DND-41 (cell line): ENCODE measurements at regions not wholly inside any gene's neighbourhood (a gene's known extent, or its start where the extent isn't known, plus 50 kb on each side); places are given as distances from the start of the nearest gene placed in this dataset.

ENCODE experiments used
- ATAC-seq: fragments of 200-7000 bp; cut with Tn5 transposase; 3 replicates; pipeline ENCODE4 v1.9.1; 2021; ENCODE audit warnings: low read depth; ENCODE audit not compliant: insufficient read depth
- DNase-seq: peaks from one replicate; pipeline ENCODE4 v3.0.0-alpha.2; 2020
- H2AFZ ChIP-seq: 2 replicates; pipeline ENCODE4 v1.6.0; 2012; ENCODE audit warnings: low read depth, low read length
- H3K27ac ChIP-seq: 2 replicates; pipeline ENCODE4 v1.5.1; 2012; ENCODE audit warnings: low read length, inconsistent platforms
- H3K27me3 ChIP-seq: fragments of 200-600 bp; sonication (generic); 2 replicates; pipeline ENCODE4 v1.6.0; 2012; ENCODE audit warnings: low read length, mild to moderate bottlenecking, inconsistent platforms; ENCODE audit not compliant: insufficient read depth, poor library complexity
- H3K36me3 ChIP-seq: 2 replicates; pipeline ENCODE4 v1.5.1; 2012; ENCODE audit warnings: low read length, inconsistent platforms; ENCODE audit not compliant: insufficient read depth
- H3K4me1 ChIP-seq: 2 replicates; pipeline ENCODE4 v1.5.1; 2012; ENCODE audit warnings: mild to moderate bottlenecking, low read length; ENCODE audit not compliant: insufficient read depth
- H3K4me2 ChIP-seq: 2 replicates; pipeline ENCODE4 v1.6.0; 2012; ENCODE audit warnings: mild to moderate bottlenecking, moderate library complexity, low read length, inconsistent platforms; ENCODE audit not compliant: insufficient read depth
- H3K4me3 ChIP-seq, 2 experiments: fragments of 200-600 bp in 1 of 2; shearing (Covaris generic) in 1 of 2; 2 replicates each; pipeline ENCODE4 v1.5.1; 2012 to 2016; ENCODE audit warnings: inconsistent platforms in 2 of 2, low read length in 2 of 2, mild to moderate bottlenecking in 2 of 2, low read depth in 1 of 2, moderate library complexity in 1 of 2
- H3K79me2 ChIP-seq: 2 replicates; pipeline ENCODE4 v1.6.0; 2012; ENCODE audit warnings: low read length, inconsistent platforms; ENCODE audit not compliant: insufficient read depth
- H3K9ac ChIP-seq: 2 replicates; pipeline ENCODE4 v1.6.0; 2012; ENCODE audit warnings: low read depth, mild to moderate bottlenecking, inconsistent platforms, low read length, moderate library complexity
- H3K9me3 ChIP-seq: 2 replicates; pipeline ENCODE4 v1.5.1; 2012; ENCODE audit warnings: low read length, moderate library complexity, mild to moderate bottlenecking, inconsistent platforms; ENCODE audit not compliant: insufficient read depth, severe bottlenecking
- H4K20me1 ChIP-seq: 2 replicates; pipeline ENCODE4 v1.6.0; 2012; ENCODE audit warnings: low read length; ENCODE audit not compliant: insufficient read depth
- EZH2 ChIP-seq: IDR thresholded peaks from 3 replicates; pipeline ENCODE4 v1.6.1; 2012; ENCODE audit warnings: borderline replicate concordance, low read depth, mild to moderate bottlenecking, moderate library complexity, low read length, inconsistent platforms; ENCODE audit not compliant: severe bottlenecking
- TF ChIP-seq, protein P1 (sequence below): IDR thresholded peaks from 2 replicates; pipeline ENCODE4 v1.5.1; 2012; ENCODE audit warnings: borderline replicate concordance, low read length, moderate library complexity, mild to moderate bottlenecking; ENCODE audit not compliant: poor library complexity, severe bottlenecking; ENCODE audit errors: extremely low read depth

GRCh38 chr2:19671916-19672315 lies 229.9 kb downstream of the TTC32 start:
- H3K9me3 ChIP-seq, result no peaks in the 10 kb centered on the region
- H3K4me2 ChIP-seq, result no peak overlapping the region
- TF ChIP-seq, protein P1, sequence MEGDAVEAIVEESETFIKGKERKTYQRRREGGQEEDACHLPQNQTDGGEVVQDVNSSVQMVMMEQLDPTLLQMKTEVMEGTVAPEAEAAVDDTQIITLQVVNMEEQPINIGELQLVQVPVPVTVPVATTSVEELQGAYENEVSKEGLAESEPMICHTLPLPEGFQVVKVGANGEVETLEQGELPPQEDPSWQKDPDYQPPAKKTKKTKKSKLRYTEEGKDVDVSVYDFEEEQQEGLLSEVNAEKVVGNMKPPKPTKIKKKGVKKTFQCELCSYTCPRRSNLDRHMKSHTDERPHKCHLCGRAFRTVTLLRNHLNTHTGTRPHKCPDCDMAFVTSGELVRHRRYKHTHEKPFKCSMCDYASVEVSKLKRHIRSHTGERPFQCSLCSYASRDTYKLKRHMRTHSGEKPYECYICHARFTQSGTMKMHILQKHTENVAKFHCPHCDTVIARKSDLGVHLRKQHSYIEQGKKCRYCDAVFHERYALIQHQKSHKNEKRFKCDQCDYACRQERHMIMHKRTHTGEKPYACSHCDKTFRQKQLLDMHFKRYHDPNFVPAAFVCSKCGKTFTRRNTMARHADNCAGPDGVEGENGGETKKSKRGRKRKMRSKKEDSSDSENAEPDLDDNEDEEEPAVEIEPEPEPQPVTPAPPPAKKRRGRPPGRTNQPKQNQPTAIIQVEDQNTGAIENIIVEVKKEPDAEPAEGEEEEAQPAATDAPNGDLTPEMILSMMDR, result no peak
- no peak for TF ChIP-seq EZH2
- no peak overlapping the region for H3K9ac ChIP-seq
- no peaks in the 10 kb centered on the region for H3K4me1 ChIP-seq
- H3K36me3 ChIP-seq, result no peaks in the 10 kb centered on the region
- ATAC-seq, result no peak
- H3K27ac ChIP-seq, result no peak overlapping the region
- no peaks in the 10 kb centered on the region for H3K79me2 ChIP-seq
- H3K4me3 ChIP-seq, result no peak overlapping the region
- no peaks in the 10 kb centered on the region for H3K27me3 ChIP-seq
- no peak overlapping the region for H2AFZ ChIP-seq
- no peaks in the 10 kb centered on the region for H4K20me1 ChIP-seq
- no peak for DNase-seq

DNA sequence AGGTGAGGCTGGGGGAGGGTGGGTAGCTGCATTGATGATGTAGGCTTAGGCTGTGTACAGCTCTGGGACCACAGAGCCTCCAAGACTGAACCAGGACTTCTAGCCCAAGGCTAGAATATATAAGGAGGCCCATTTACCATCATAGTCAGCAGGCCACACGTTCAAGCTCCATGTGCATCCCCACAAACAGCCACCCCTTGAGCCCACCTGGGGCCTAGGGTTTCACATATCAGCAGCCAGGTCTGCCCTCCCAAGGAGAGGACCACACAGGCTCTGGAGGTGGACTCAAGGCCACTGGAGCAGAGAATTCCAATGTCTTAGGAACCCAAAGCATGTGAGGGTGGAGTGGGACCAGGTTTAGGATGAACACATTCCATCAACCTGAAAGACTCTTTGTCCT lies 230.5 kb downstream of the TTC32 start:
- no peaks in the 10 kb centered on the region for H3K4me1 ChIP-seq
- no peaks in the 10 kb centered on the region for H3K79me2 ChIP-seq
- H2AFZ ChIP-seq, result no peak overlapping the region
- H3K4me3 ChIP-seq, result no peak overlapping the region
- no peaks in the 10 kb centered on the region for H3K27me3 ChIP-seq
- ATAC-seq (no peak), DNase-seq (no peak)
- TF ChIP-seq, protein P1, result no peak
- TF ChIP-seq EZH2, result no peak
- no peak overlapping the region for H3K27ac ChIP-seq
- no peaks in the 10 kb centered on the region for H3K9me3 ChIP-seq
- H3K4me2 ChIP-seq, result no peak overlapping the region
- no peaks in the 10 kb centered on the region for H3K36me3 ChIP-seq
- H3K9ac ChIP-seq, result no peak overlapping the region
- H4K20me1 ChIP-seq, result no peaks in the 10 kb centered on the region

DNA sequence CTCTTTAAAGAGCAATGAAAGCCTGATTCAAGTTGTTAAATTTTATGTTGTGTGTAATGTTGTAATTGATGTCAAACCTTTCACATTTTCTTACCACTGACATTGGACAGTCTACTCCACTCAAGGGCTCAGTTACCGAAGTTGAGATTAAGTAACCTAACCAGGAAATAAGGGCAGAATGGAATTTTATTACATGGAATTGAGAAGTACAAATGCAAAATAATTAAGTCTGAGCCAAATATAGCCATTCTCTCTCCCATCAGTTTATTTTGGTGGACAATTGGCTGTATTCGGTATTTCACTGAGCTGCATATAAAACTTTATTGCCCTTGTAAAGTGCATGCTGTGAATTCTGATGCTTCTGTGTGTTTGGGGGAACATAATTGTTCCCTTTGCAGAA lies 231.5 kb downstream of the TTC32 start:
- H3K79me2 ChIP-seq, result no peaks in the 10 kb centered on the region
- H4K20me1 ChIP-seq, result no peaks in the 10 kb centered on the region
- no peak overlapping the region for H3K9ac ChIP-seq
- no peak for ATAC-seq
- no peaks in the 10 kb centered on the region for H3K4me1 ChIP-seq
- no peaks in the 10 kb centered on the region for H3K36me3 ChIP-seq
- no peaks in the 10 kb centered on the region for H3K9me3 ChIP-seq
- no peak overlapping the region for H3K4me3 ChIP-seq
- H2AFZ ChIP-seq, result no peak overlapping the region
- DNase-seq, result no peak
- H3K27ac ChIP-seq, result no peak overlapping the region
- H3K4me2 ChIP-seq, result no peak overlapping the region
- TF ChIP-seq, protein P1, result no peak
- TF ChIP-seq EZH2, result no peak
- no peaks in the 10 kb centered on the region for H3K27me3 ChIP-seq

GRCh38 chr2:19669559-19669958 lies 232.2 kb downstream of the TTC32 start:
- H3K4me2 ChIP-seq, result no peak overlapping the region
- no peaks in the 10 kb centered on the region for H3K36me3 ChIP-seq
- no peak overlapping the region for H3K4me3 ChIP-seq
- H3K27me3 ChIP-seq, result no peaks in the 10 kb centered on the region
- TF ChIP-seq, protein P1, result no peak
- TF ChIP-seq EZH2, result no peak
- H3K27ac ChIP-seq, result no peak overlapping the region
- H3K9me3 ChIP-seq, result no peaks in the 10 kb centered on the region
- no peaks in the 10 kb centered on the region for H3K4me1 ChIP-seq
- no peaks in the 10 kb centered on the region for H3K79me2 ChIP-seq
- no peak overlapping the region for H2AFZ ChIP-seq
- DNase-seq (no peak), ATAC-seq (no peak)
- no peak overlapping the region for H3K9ac ChIP-seq
- H4K20me1 ChIP-seq, result no peaks in the 10 kb centered on the region
